ENCODE measurements at regions not wholly inside any gene's neighbourhood (a gene's known extent, or its start where the extent isn't known, plus 50 kb on each side); places are given as distances from the start of the nearest gene placed in this dataset.

GRCh38 chr21:23223882-23224281 lies 2225.7 kb downstream of the NCAM2 start:
- TF ChIP-seq EP300 (IDR thresholded peaks at IDR 0.05) (no peak), CTCF (IDR thresholded peaks at IDR 0.05) (no peak), POLR2AphosphoS5 (IDR thresholded peaks at IDR 0.05) (no peak)
